ENCODE measurements at regions not wholly inside any gene's neighbourhood (a gene's known extent, or its start where the extent isn't known, plus 50 kb on each side); places are given as distances from the start of the nearest gene placed in this dataset.
A peak's percentile ranks its signal among the peaks of the same experiment; 100 is the strongest.
"Not testable (repeated sequence)": the region's sequence is repeated elsewhere in the genome, so short reads cannot be mapped to it uniquely, and the experiment has no call there.

- no peak for FAIRE-seq
Observed at GRCh38 chr7:80082213-80082612, 52.4 kb upstream of the GNAI1 start.

GRCh38 chr7:80078886-80079285 lies 55.7 kb upstream of the GNAI1 start:
- FAIRE-seq: no peak

- no peak for FAIRE-seq
Observed at GRCh38 chr7:80078159-80078731, 56.4 kb upstream of the GNAI1 start.

GRCh38 chr7:80070391-80070790 lies 64.2 kb upstream of the GNAI1 start:
- no peak for FAIRE-seq

- no peak for FAIRE-seq
Observed at GRCh38 chr7:80066639-80067038, 68.0 kb upstream of the GNAI1 start.

GRCh38 chr7:80063834-80064233 lies 70.8 kb upstream of the GNAI1 start:
- peak; percentile 33 for FAIRE-seq

- peak; percentile 97 for FAIRE-seq
Observed at GRCh38 chr7:80060218-80060806, 74.3 kb upstream of the GNAI1 start.

GRCh38 chr7:80057488-80057887 lies 77.1 kb upstream of the GNAI1 start:
- no peak for FAIRE-seq

- no peak for FAIRE-seq
Observed at GRCh38 chr7:80054356-80054755, 80.3 kb upstream of the GNAI1 start.

- FAIRE-seq: no peak
Observed at GRCh38 chr7:80053124-80053523, 81.5 kb upstream of the GNAI1 start.

- no peak for FAIRE-seq
Observed at GRCh38 chr7:80047856-80048459, 86.7 kb upstream of the GNAI1 start.

- no peak for FAIRE-seq
Observed at GRCh38 chr7:80047032-80047431, 87.6 kb upstream of the GNAI1 start.

GRCh38 chr7:80044796-80045195 lies 89.8 kb upstream of the GNAI1 start:
- FAIRE-seq: no peak

GRCh38 chr7:80040752-80041151 lies 93.9 kb upstream of the GNAI1 start:
- no peak for FAIRE-seq

GRCh38 chr7:80040335-80040734 lies 94.3 kb upstream of the GNAI1 start:
- FAIRE-seq: no peak

GRCh38 chr7:80039251-80039884 lies 95.3 kb upstream of the GNAI1 start:
- no peak for FAIRE-seq

- FAIRE-seq: no peak
Observed at GRCh38 chr7:80037689-80038088, 96.9 kb upstream of the GNAI1 start.

GRCh38 chr7:80036107-80036506 lies 98.5 kb upstream of the GNAI1 start:
- FAIRE-seq: no peak

- FAIRE-seq: no peak
Observed at GRCh38 chr7:80028717-80029116, 105.9 kb upstream of the GNAI1 start.

- FAIRE-seq: no peak
Observed at GRCh38 chr7:80027611-80028173, 106.9 kb upstream of the GNAI1 start.

- no peak for FAIRE-seq
Observed at GRCh38 chr7:80026766-80027165, 107.9 kb upstream of the GNAI1 start.

- not testable (repeated sequence) for FAIRE-seq
Observed at GRCh38 chr7:80020277-80020676, 114.4 kb upstream of the GNAI1 start.

- not testable (repeated sequence) for FAIRE-seq
Observed at GRCh38 chr7:80019809-80020207, 114.8 kb upstream of the GNAI1 start.
